Hepatocyte (in vitro differentiated cells): ENCODE measurements at regions not wholly inside any gene's neighbourhood (a gene's known extent, or its start where the extent isn't known, plus 50 kb on each side); places are given as distances from the start of the nearest gene placed in this dataset.
A peak's percentile ranks its signal among the peaks of the same experiment; 100 is the strongest.

Source experiments
- DNase-seq: peaks from one replicate; pipeline ENCODE4 v3.0.0-alpha.2; 2016; ENCODE audit warnings: low spot score
- H2AFZ ChIP-seq: fragments of 200-600 bp; sonication (generic); 2 replicates; pipeline ENCODE4 v1.6.0; 2016; ENCODE audit warnings: antibody characterized with exemption, mild to moderate bottlenecking
- H3K27ac ChIP-seq: fragments of 200-600 bp; sonication (generic); 2 replicates; pipeline ENCODE4 v1.5.1; 2016; ENCODE audit warnings: mild to moderate bottlenecking
- H3K27me3 ChIP-seq: fragments of 200-600 bp; sonication (generic); 2 replicates; pipeline ENCODE4 v1.6.1; 2016
- H3K36me3 ChIP-seq: fragments of 200-600 bp; sonication (generic); replicated peaks from 2 replicates; pipeline ENCODE4 v1.5.1; 2016; ENCODE audit warnings: low read depth; ENCODE audit not compliant: insufficient read depth
- H3K4me1 ChIP-seq: fragments of 200-600 bp; sonication (generic); 2 replicates; pipeline ENCODE4 v1.5.1; 2016; ENCODE audit warnings: mild to moderate bottlenecking, moderate library complexity; ENCODE audit not compliant: insufficient read depth
- H3K4me2 ChIP-seq: fragments of 200-600 bp; sonication (generic); 2 replicates; pipeline ENCODE4 v1.6.0; 2016
- H3K4me3 ChIP-seq: fragments of 200-600 bp; sonication (generic); 2 replicates; pipeline ENCODE4 v1.5.1; 2016; ENCODE audit warnings: mild to moderate bottlenecking
- H3K79me2 ChIP-seq: fragments of 200-600 bp; sonication (generic); 2 replicates; pipeline ENCODE4 v1.6.0; 2017; ENCODE audit warnings: mild to moderate bottlenecking
- H3K9me2 ChIP-seq: fragments of 200-600 bp; sonication (generic); replicated peaks from 2 replicates; pipeline ENCODE4 v1.6.0; 2017; ENCODE audit warnings: mild to moderate bottlenecking; ENCODE audit not compliant: insufficient read depth
- H3K9me3 ChIP-seq: fragments of 200-600 bp; sonication (generic); 2 replicates; pipeline ENCODE4 v1.5.1; 2016; ENCODE audit warnings: low read depth, mild to moderate bottlenecking
- H4K20me1 ChIP-seq: fragments of 200-600 bp; sonication (generic); 2 replicates; pipeline ENCODE4 v1.6.0; 2016; ENCODE audit warnings: mild to moderate bottlenecking; ENCODE audit not compliant: insufficient read depth, poor library complexity, severe bottlenecking
- CTCF ChIP-seq: fragments of 200-600 bp; sonication (generic); IDR thresholded peaks from 2 replicates; pipeline ENCODE4 v1.5.1; 2016; ENCODE audit warnings: antibody characterized with exemption, mild to moderate bottlenecking; ENCODE audit not compliant: poor library complexity
- EZH2 ChIP-seq: fragments of 200-600 bp; sonication (generic); IDR thresholded peaks from 2 replicates; pipeline ENCODE4 v1.6.1; 2016; ENCODE audit warnings: antibody characterized with exemption, mild to moderate bottlenecking, borderline replicate concordance
- EZH2phosphoT487 ChIP-seq: fragments of 200-600 bp; sonication (generic); IDR thresholded peaks from one replicate; pipeline ENCODE4 v1.6.1; 2018; ENCODE audit warnings: antibody characterized with exemption, mild to moderate bottlenecking, low read depth, moderate library complexity; ENCODE audit not compliant: unreplicated experiment, severe bottlenecking
- WGBS: methylation state at CpG from one replicate; pipeline ENCODE4 v1.1.6; 2016; ENCODE audit warnings: low lambda C conversion rate; ENCODE audit errors: missing lambda C conversion rate; 5-methylcytosine and 5-hydroxymethylcytosine counted together

GRCh38 chr12:25054783-25055144, 105.9 kb upstream of the BCAT1 start:
- Histone ChIP-seq H3K4me1 (no peaks in the 10 kb centered on the region), H3K36me3 (no peaks in the 10 kb centered on the region), H3K79me2 (no peaks in the 10 kb centered on the region), H2AFZ (no peak overlapping the region), H3K4me2 (peak overlapping the region; percentile 61), H3K9me3 (no peaks in the 10 kb centered on the region), H3K27ac (peak overlapping the region; percentile 1), H3K4me3 (no peak overlapping the region), H3K27me3 (no peaks in the 10 kb centered on the region), H4K20me1 (no peaks in the 10 kb centered on the region), H3K9me2 (no peaks in the 10 kb centered on the region)
- 81% methylated on average over 5 of the region's 5 CpGs for WGBS
- TF ChIP-seq CTCF (no peak), EZH2phosphoT487 (no peak)
- DNase-seq = no peak

- Histone ChIP-seq H3K4me2 (peak overlapping the region; percentile 61), H3K36me3 (no peaks in the 10 kb centered on the region), H4K20me1 (no peaks in the 10 kb centered on the region), H3K4me1 (no peaks in the 10 kb centered on the region), H3K9me2 (no peaks in the 10 kb centered on the region), H3K27me3 (no peaks in the 10 kb centered on the region), H3K27ac (peak overlapping the region; percentile 20), H3K79me2 (no peaks in the 10 kb centered on the region), H3K4me3 (no peak overlapping the region), H2AFZ (no peak overlapping the region), H3K9me3 (no peaks in the 10 kb centered on the region)
- WGBS = 83% methylated on average over 4 of the region's 4 CpGs
- no peak for DNase-seq
- TF ChIP-seq EZH2phosphoT487 (no peak), EZH2 (no peak), CTCF (no peak)
These were observed 105.3 kb upstream of the BCAT1 start for GRCh38 chr12:25054076-25054782.

GRCh38 chr12:25052914-25053211, 104.0 kb upstream of the BCAT1 start:
- H3K4me2 ChIP-seq = peak overlapping the region; percentile 61
- no peaks in the 10 kb centered on the region for H3K79me2 ChIP-seq
- H3K4me3 ChIP-seq = peak overlapping the region; percentile 20
- no peaks in the 10 kb centered on the region for H3K9me2 ChIP-seq
- H2AFZ ChIP-seq = peak overlapping the region; percentile 17
- peak overlapping the region; percentile 66 for H3K27ac ChIP-seq
- H4K20me1 ChIP-seq = no peaks in the 10 kb centered on the region
- H3K9me3 ChIP-seq = no peaks in the 10 kb centered on the region
- H3K27me3 ChIP-seq = no peaks in the 10 kb centered on the region
- 50% methylated on average over 1 of the region's 1 CpG for WGBS
- TF ChIP-seq EZH2 (no peak), CTCF (no peak), EZH2phosphoT487 (no peak)
- no peaks in the 10 kb centered on the region for H3K4me1 ChIP-seq
- no peak for DNase-seq
- H3K36me3 ChIP-seq = no peaks in the 10 kb centered on the region
